Epidermal melanocyte (primary cell): ENCODE measurements at regions not wholly inside any gene's neighbourhood (a gene's known extent, or its start where the extent isn't known, plus 50 kb on each side); places are given as distances from the start of the nearest gene placed in this dataset.

Experiments
- DNase-seq: peaks from one replicate; pipeline ENCODE4 v3.0.0; 2011; ENCODE audit warnings: low spot score; ENCODE audit not compliant: insufficient read length

DNA sequence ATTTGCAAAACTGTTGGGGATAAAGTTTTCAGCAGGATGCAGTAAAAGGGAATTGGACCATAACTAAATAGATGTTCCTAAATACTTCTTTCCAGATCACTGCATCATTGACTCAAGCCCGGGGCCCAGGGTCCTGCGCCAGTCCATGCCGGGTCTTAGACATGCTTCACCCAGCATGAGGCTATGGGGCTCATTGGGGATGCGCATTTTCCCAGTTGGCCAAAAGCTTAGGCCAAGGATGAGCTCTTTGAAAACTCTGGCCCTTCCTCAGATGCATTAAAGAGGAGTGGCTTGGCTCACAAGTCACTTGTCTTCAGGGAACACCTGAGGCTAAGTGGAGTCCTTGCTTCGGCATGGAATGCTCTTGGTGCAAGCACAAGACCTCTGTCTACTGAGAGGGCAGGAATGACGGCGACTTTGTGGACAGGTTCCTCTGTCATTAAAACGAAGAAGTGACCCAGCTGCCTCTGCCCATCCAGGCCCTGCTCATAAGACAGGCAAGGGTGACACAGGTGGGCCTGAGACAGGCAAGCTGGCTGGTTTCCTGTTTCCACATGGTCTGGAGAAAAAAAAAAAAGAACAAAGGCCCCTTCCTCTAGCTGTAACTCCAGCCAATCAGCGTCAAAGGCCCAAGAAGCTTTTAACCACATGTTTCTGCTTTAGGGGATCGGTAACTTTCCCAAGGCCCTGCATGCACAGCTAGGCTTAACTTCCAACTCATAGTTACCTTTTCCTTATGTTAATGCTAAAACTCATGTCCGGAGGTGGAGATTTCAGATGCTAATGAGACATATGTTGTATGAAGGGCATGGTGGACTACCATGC is 81.4 kb upstream of the CDH4 start:
- DNase-seq = no peak

DNA sequence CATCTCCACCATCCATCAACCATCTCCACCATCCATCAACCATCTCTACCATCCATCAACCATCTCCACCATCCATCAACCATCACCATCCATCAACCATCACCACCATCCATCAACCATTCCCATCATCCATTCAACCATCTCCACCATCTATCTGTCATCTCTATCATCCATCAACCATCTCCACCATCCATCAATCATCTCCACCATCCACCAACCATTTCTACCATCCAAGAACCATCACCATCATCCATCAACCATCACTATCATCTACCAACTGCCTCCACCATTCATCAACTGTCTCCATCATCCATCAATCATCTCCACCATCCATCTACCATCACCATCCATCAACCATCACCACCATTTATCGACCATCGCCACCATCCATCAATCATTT is 78.8 kb upstream of the CDH4 start:
- DNase-seq = no peak

DNA sequence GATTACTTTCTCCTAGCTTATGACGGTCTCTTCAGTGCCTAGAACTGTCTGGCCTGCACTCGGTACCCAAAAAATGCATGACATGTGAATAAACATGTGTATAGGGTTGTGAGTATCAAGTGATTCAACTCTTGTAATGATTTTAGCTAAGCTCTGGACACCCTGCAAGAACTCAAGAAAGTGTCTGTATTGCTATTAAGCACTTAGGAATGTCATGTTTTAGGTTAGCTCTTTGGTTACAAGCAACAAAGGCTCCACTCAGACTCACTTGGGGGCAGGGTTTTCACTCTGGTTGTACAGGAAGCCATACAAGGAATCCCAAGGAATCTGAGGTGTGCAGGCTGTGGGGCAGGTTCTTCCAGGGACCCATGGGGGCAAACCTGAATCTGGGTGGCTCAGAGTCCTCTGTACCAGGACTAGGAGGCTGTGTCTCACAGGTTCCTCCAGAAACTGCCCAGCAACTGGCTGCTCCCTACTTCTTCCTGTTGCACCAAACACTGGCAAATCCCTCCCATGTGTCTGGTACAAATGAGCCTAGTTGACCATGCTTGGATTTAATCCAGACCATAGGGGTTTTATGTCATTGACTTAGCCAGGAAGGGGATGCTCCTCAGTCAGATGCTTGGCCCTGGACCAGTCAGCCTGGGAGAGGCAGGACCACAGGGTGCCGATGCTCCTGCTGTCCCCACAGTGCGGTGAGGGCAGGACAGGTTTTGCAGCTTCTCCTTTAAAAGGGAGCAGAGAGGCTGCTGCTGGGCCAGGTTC is 77.9 kb upstream of the CDH4 start:
- no peak for DNase-seq

DNA sequence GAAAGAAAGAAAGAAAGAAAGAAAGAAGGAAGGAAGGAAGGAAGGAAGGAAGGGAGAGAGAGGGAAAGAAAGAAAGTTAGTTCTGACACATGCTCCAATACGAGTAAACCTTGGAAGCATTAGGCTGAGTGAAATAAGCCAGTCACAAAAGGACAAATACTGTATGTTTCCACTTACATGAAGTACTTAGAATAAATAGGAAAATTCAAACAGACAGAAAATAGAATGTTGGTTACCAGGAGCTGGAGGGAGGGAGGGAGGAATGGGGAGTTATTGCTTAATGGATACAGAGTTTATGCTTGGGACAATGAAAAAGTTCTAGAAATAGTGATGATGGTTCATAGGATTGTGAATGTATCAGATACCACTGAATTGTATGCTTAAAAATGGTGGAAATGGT is 75.2 kb upstream of the CDH4 start:
- DNase-seq = no peak

DNA sequence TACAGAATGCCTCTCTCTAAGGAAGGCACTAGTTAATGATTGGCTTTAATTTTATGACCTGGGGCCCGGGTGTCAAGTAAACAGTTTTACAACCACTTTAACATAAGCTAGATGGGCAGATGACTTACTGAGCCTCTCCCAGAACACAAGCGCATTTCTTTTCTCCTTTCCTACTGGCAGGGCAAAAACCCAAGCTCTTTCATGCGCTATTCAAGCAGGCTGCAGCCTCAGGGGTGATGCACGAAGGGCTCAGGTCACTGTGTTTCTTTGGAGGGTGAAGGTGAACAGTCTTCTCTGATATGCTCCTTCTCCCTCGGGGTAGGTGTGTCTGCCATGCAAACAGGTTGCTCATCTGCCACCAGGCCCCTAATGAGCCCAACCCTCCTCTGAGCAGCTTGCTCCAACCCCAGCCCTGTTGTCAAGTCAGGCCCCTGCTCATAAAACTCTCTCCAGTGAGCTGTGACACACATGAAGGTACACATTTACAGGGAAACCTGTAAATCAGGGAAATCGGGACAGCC is 73.5 kb upstream of the CDH4 start:
- DNase-seq = no peak

DNA sequence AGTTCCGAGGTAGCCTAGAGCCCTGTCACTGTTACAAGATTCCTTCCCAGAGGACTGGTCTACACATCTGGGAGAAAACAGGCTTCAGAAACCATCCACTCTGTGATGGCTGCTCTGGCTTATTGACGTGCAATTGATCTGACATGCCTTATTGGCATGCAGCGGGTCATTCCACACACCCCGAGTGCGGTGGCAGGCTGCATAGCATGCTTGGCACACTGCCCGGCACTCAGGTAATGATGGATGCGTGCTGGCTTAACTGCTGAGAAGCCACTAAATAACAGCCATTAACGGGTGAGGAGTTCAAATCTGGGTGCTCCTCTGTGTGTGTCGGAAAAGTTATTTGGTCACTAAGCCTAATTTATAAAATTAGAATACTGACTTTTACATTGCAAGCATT is 67.9 kb upstream of the CDH4 start:
- DNase-seq = no peak

DNA sequence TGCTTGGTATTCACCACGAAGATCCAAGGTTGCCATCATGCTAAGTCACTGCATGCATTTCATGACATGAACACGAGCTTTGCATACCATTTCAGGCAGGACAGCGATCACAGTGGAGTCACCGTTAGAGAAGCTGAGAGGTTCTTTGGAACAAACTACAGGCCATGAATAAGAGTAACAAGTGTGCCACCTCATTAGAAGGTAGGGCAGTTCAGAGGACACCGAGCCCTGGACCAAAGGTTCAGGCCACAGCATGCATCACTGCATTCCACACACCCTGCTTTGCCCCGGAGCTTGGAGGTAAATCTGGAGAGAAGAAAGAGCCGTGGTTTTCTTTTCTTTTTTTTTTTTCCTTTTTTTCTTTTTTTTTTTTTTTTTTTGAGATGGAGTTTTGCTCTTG is 66.9 kb upstream of the CDH4 start:
- DNase-seq = no peak

DNA sequence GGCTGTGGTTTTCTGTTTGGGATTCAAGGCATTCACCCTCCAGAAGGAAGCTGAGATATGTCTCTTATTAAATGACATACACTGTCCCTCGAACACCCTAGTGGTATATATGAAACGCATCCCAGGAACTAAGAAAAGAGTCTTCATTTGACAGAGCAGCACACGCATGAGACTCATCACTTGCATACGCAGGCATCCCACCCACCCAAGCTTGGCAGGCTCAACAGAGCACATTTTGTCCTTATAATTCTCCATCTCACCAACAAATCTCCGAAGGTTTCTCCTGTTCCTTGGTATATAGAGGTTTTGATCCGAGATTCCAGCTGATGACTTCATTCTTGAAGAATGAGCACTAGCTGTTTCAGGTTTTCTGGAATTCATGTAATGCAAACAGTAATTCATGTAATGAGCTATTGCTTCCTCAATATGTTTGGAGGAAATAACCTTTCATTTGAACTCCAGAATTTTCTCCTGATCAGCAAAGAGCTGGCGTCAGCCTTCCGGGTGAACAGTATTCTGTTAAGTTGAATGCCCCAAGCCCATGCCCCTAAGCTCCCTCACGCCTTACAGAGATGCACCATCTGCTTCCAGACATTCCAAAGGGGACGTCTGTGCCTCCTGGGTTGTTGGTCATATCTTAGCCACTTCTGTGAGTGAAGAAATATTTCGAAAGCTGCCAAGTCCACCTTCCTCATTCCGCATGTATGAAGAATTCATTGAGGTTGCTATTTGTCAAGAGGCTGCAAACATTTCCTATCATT is 66.0 kb upstream of the CDH4 start:
- peak; percentile 56 for DNase-seq

DNA sequence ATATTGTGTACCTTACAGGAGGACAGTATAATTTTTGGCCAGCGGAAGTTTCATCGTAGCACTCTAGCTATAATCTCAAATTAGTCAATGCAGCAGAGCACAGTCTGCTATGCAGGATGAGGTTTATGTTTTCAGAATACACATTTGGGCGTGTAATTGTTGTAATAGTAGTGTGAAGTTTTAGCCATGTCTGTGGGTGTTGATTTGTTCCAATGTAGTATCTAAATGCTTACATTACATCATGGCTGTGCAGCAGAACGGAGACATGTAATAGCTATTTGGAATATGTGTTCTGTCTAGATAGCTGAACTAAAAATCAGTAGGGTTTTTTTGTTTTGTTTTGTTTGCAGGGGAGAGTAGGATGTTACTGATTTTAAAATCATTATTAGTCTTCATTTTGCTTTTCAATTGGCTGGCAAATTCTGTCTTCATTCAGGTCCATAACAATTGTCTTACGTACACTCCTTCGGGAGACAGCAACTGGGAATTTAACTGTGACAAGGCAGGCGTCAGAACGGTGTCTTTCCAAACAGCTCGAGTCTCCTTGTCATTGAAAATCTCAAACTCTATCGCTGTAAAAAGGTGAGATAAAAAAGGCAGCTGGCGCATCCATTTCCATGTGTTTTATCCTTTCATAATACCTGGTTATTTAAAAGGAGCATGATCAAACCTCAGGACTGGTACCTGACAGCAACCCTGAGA is 65.1 kb upstream of the CDH4 start:
- DNase-seq = no peak

DNA sequence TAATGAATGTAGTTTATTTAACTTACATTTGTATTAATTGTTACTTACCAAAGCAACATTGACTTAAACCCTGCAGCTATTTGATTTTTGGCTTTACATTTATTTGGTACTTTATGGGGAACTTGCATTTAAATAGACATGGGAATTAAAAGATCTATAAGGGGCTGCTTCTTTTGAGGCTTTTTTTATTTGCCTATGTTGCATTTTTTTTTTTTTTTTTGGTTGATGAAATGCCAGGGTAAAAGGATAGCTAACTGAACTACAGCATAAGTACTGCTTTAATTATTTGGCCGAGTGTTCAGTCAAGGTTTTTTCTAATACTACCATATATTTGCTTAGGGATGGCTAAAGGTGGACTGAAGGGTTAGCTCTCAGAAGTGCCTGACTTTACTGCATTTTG is 62.5 kb upstream of the CDH4 start:
- DNase-seq = no peak

DNA sequence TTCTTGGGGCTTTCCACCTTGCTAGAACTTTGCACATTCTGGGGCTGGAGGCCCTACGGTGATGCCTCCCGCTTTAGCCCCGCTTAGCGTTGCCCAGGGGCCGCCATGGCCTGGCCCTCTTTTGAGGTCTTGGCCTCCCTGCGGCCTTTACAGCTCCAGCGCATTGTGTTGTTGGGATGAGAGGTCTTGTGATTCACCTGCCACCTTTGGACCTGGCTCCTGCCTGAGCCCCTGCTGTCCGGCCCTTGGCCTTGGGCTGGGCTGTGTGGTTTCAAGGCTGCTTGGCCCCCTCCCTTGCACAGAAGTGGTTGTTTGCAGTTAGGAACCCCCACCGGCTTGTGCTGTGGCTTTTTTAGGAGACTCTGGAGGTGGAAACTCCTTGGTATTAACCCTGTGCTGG is 61.0 kb upstream of the CDH4 start:
- DNase-seq = no peak

DNA sequence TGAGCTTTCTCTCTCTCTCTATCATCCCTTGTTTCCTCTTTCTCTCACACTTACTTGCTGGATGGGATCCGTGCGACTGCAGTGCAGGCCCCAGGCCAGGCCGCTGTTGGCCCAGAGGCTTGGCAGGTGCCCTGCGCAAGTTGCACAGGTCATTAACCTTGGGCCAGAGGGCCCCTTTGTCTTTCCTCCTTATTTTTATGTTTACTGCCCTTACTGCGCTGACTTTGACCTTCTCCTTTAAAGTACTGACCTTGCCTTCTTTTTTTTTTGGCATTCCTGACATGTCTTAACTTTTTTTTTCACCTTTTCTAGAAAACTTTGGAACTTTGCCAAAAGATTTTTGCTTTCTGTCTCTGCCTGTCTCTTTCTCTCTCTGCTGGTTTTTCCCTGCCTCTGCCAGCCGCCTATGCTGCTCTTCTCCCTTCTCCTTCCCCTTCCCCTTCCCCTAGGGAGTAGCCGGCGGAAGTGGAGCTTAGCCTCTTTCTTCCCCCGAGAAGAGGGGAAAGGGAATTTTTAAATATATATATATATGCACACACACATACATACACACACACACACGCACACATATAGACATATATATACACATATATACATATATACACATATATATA is 59.6 kb upstream of the CDH4 start:
- DNase-seq = no peak

DNA sequence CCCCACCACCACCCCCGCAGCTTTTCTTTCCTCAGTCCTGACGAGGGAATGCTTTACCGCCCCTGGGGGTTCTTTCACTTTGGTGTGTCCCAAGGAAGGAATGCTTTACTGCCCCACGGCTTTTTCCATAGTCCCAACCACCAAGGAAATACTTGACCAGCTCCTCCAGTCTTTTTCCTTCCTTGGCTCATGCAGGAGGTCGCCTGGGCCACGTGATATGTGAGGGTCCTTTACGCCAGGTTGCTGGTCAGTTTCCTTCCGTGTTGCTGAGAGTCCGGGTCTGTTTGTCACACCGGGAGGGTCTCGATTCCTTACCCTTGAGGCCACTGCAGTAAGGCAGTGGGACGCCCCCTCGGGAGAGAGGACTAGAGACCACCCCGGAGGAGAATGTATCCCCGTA is 58.9 kb upstream of the CDH4 start:
- no peak for DNase-seq
